ENCODE measurements at regions not wholly inside any gene's neighbourhood (a gene's known extent, or its start where the extent isn't known, plus 50 kb on each side); places are given as distances from the start of the nearest gene placed in this dataset.

DNA sequence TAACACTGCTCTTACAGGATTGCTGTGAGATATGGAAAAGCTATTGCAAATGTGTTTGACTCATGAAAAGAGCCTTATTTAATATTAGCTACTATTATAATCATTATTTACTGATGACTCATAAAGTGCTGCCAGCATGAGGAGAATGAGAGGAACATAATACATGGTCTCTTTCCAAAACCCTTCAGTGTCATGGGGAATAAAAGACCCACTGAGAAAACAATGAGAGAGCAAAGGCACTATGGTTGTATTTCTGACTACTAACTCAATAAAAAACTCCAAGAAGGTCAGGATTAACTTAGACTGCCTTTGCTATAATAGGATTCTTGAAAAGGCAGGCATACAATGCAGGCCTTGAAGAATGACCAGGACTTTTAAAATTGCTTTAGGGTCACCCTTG is 633.5 kb downstream of the DTWD2 start:
- Histone ChIP-seq H3K4me3 (IDR thresholded peaks at IDR 0.05; ENCODE audit: insufficient read depth, low read depth, low read length) (no peak overlapping the region), H3K4me2 (no peak overlapping the region), H3K79me2 (ENCODE audit: insufficient read depth, low read depth) (no peaks in the 10 kb centered on the region), H3K27ac (no peak overlapping the region), H3K4me1 (ENCODE audit: low read depth, poor library complexity, severe bottlenecking) (no peaks in the 10 kb centered on the region), H4K20me1 (ENCODE audit: insufficient read depth) (no peaks in the 10 kb centered on the region), H2AFZ (ENCODE audit: low read depth) (no peak overlapping the region), H3K9ac (no peak overlapping the region), H3K36me3 (ENCODE audit: insufficient read depth) (no peaks in the 10 kb centered on the region), H3K27me3 (ENCODE audit: insufficient read depth, low read depth) (no peaks in the 10 kb centered on the region)
- TF ChIP-seq, protein P1, sequence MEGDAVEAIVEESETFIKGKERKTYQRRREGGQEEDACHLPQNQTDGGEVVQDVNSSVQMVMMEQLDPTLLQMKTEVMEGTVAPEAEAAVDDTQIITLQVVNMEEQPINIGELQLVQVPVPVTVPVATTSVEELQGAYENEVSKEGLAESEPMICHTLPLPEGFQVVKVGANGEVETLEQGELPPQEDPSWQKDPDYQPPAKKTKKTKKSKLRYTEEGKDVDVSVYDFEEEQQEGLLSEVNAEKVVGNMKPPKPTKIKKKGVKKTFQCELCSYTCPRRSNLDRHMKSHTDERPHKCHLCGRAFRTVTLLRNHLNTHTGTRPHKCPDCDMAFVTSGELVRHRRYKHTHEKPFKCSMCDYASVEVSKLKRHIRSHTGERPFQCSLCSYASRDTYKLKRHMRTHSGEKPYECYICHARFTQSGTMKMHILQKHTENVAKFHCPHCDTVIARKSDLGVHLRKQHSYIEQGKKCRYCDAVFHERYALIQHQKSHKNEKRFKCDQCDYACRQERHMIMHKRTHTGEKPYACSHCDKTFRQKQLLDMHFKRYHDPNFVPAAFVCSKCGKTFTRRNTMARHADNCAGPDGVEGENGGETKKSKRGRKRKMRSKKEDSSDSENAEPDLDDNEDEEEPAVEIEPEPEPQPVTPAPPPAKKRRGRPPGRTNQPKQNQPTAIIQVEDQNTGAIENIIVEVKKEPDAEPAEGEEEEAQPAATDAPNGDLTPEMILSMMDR (conservative IDR thresholded peaks at IDR 0.05; ENCODE audit: low read depth, low read length): no peak

DNA sequence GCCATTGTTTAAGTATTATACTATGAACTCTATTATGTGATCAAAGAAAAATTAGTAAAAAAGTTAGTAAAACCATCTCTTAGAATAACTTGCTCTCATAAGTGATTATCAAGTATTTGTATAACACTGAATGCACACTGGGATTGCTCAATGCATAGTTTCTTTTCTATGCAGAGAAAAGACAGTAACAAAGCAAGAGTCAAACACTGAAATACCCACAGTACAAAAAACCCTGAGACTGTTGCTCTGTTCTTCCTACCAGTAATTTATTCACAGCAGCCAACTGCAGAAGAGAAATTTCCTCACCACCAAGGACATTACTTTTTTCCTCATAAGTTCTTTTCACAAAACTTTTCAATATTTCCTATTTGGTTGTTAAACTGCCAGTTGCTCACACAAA is 634.4 kb downstream of the DTWD2 start:
- no peaks in the 10 kb centered on the region for H4K20me1 ChIP-seq (ENCODE audit: insufficient read depth)
- H3K27ac ChIP-seq: no peak overlapping the region
- H2AFZ ChIP-seq (ENCODE audit: low read depth): no peak overlapping the region
- H3K79me2 ChIP-seq (ENCODE audit: insufficient read depth, low read depth): no peaks in the 10 kb centered on the region
- H3K27me3 ChIP-seq (ENCODE audit: insufficient read depth, low read depth): no peaks in the 10 kb centered on the region
- H3K9ac ChIP-seq: no peak overlapping the region
- TF ChIP-seq, protein P1 (conservative IDR thresholded peaks at IDR 0.05; ENCODE audit: low read depth, low read length): no peak
- H3K4me1 ChIP-seq (ENCODE audit: low read depth, poor library complexity, severe bottlenecking): no peaks in the 10 kb centered on the region
- no peak overlapping the region for H3K4me2 ChIP-seq
- H3K4me3 ChIP-seq (IDR thresholded peaks at IDR 0.05; ENCODE audit: insufficient read depth, low read depth, low read length): no peak overlapping the region
- no peaks in the 10 kb centered on the region for H3K36me3 ChIP-seq (ENCODE audit: insufficient read depth)

DNA sequence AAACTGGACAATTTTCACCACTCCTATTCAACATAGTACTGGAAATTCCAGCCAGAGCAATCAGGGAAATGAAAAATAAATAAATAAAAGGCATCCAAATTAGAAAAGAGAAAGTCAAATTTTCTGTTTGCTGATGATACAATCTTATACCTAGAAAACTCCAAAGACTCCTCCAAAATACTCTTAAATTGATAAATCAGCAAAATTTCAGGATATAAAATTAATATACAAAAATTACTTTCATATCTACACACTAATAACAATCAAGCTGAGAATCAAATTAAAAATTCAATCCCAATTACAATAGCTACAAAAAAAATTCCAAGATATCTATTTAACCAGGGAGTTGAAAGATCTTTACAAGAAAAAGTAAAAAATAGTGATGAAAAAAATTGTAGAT is 651.9 kb downstream of the DTWD2 start:
- Histone ChIP-seq H3K79me2 (ENCODE audit: insufficient read depth, low read depth) (no peaks in the 10 kb centered on the region), H3K4me2 (no peak overlapping the region), H3K4me1 (ENCODE audit: low read depth, poor library complexity, severe bottlenecking) (no peaks in the 10 kb centered on the region), H3K4me3 (IDR thresholded peaks at IDR 0.05; ENCODE audit: insufficient read depth, low read depth, low read length) (no peak overlapping the region), H3K27me3 (ENCODE audit: insufficient read depth, low read depth) (no peaks in the 10 kb centered on the region), H4K20me1 (ENCODE audit: insufficient read depth) (no peaks in the 10 kb centered on the region), H3K36me3 (ENCODE audit: insufficient read depth) (no peaks in the 10 kb centered on the region), H3K9ac (no peak overlapping the region), H2AFZ (ENCODE audit: low read depth) (no peak overlapping the region), H3K27ac (no peak overlapping the region)
- TF ChIP-seq, protein P1 (conservative IDR thresholded peaks at IDR 0.05; ENCODE audit: low read depth, low read length): no peak

DNA sequence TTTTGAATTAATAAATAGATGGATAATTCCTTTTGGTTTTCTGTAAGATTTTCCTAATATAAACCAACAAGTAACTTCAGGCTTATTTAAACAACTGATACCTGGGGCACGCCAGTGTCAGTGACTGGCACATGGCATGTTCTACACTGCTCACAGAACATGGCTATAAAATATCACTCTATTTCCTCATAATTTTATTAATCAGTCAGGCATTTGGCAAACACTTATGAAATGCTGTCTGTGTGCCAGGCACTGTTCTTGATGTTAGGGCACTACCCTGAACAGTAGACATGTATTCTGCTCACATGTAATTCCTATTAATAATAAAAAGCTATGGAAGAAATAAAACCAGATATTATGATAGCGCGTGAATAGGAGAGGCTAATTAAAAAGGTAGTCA is 661.0 kb downstream of the DTWD2 start:
- Histone ChIP-seq H3K9ac (no peak overlapping the region), H4K20me1 (ENCODE audit: insufficient read depth) (no peaks in the 10 kb centered on the region), H3K4me1 (ENCODE audit: low read depth, poor library complexity, severe bottlenecking) (no peaks in the 10 kb centered on the region), H3K36me3 (ENCODE audit: insufficient read depth) (no peaks in the 10 kb centered on the region), H3K79me2 (ENCODE audit: insufficient read depth, low read depth) (no peaks in the 10 kb centered on the region), H3K4me3 (IDR thresholded peaks at IDR 0.05; ENCODE audit: insufficient read depth, low read depth, low read length) (no peak overlapping the region), H3K27me3 (ENCODE audit: insufficient read depth, low read depth) (no peaks in the 10 kb centered on the region), H2AFZ (ENCODE audit: low read depth) (no peak overlapping the region), H3K27ac (no peak overlapping the region), H3K4me2 (no peak overlapping the region)
- TF ChIP-seq, protein P1 (conservative IDR thresholded peaks at IDR 0.05; ENCODE audit: low read depth, low read length): no peak

Measured in KMS-11 (cell line).